ENCODE measurements at regions not wholly inside any gene's neighbourhood (a gene's known extent, or its start where the extent isn't known, plus 50 kb on each side); places are given as distances from the start of the nearest gene placed in this dataset.

GRCh38 chr1:191260056-191260455, 782.4 kb upstream of the BRINP3 start:
- H3K4me3 Mint-ChIP-seq: no peak overlapping the region
- H3K27ac Mint-ChIP-seq (ENCODE audit: unreplicated experiment): no peak overlapping the region
- peaks cover 8% of the 10 kb centered on the region for H3K4me1 Mint-ChIP-seq
- TF ChIP-seq CTCF (conservative IDR thresholded peaks at IDR 0.05): no peak
- H3K9me3 Mint-ChIP-seq: peaks cover 7% of the 10 kb centered on the region
- DNase-seq (ENCODE audit: low read depth, low spot score): no peak
- peaks cover 5% of the 10 kb centered on the region for H3K36me3 Mint-ChIP-seq (ENCODE audit: low read depth)
- H3K27me3 Mint-ChIP-seq (ENCODE audit: low read depth): no peaks in the 10 kb centered on the region

- H3K9me3 Mint-ChIP-seq: peaks cover 4% of the 10 kb centered on the region
- DNase-seq (ENCODE audit: low read depth, low spot score): no peak
- H3K4me1 Mint-ChIP-seq: no peaks in the 10 kb centered on the region
- TF ChIP-seq CTCF (conservative IDR thresholded peaks at IDR 0.05): no peak
- H3K27me3 Mint-ChIP-seq (ENCODE audit: low read depth): no peaks in the 10 kb centered on the region
- no peak overlapping the region for H3K4me3 Mint-ChIP-seq
- H3K27ac Mint-ChIP-seq (ENCODE audit: unreplicated experiment): no peak overlapping the region
- no peaks in the 10 kb centered on the region for H3K36me3 Mint-ChIP-seq (ENCODE audit: low read depth)
Observed at GRCh38 chr1:191261111-191261510, 783.4 kb upstream of the BRINP3 start.

- peaks cover 9% of the 10 kb centered on the region for H3K9me3 Mint-ChIP-seq
- no peaks in the 10 kb centered on the region for H3K4me1 Mint-ChIP-seq
- peaks cover 2% of the 10 kb centered on the region for H3K36me3 Mint-ChIP-seq (ENCODE audit: low read depth)
- H3K4me3 Mint-ChIP-seq: no peak overlapping the region
- no peak overlapping the region for H3K27ac Mint-ChIP-seq (ENCODE audit: unreplicated experiment)
- no peaks in the 10 kb centered on the region for H3K27me3 Mint-ChIP-seq (ENCODE audit: low read depth)
- DNase-seq (ENCODE audit: low read depth, low spot score): no peak
- no peak for TF ChIP-seq CTCF (conservative IDR thresholded peaks at IDR 0.05)
Observed at GRCh38 chr1:191279266-191279800, 801.7 kb upstream of the BRINP3 start.

GRCh38 chr1:191284175-191284574, 806.5 kb upstream of the BRINP3 start:
- TF ChIP-seq CTCF (conservative IDR thresholded peaks at IDR 0.05): no peak
- no peak overlapping the region for H3K27ac Mint-ChIP-seq (ENCODE audit: unreplicated experiment)
- peaks cover 2% of the 10 kb centered on the region for H3K36me3 Mint-ChIP-seq (ENCODE audit: low read depth)
- H3K4me3 Mint-ChIP-seq: no peak overlapping the region
- H3K4me1 Mint-ChIP-seq: no peaks in the 10 kb centered on the region
- no peaks in the 10 kb centered on the region for H3K27me3 Mint-ChIP-seq (ENCODE audit: low read depth)
- DNase-seq (ENCODE audit: low read depth, low spot score): no peak
- H3K9me3 Mint-ChIP-seq: peaks cover 9% of the 10 kb centered on the region

GRCh38 chr1:191290441-191290840, 812.8 kb upstream of the BRINP3 start:
- no peak for DNase-seq (ENCODE audit: low read depth, low spot score)
- Mint-ChIP-seq H3K4me3 (no peak overlapping the region), H3K36me3 (ENCODE audit: low read depth) (no peaks in the 10 kb centered on the region), H3K27me3 (ENCODE audit: low read depth) (no peaks in the 10 kb centered on the region), H3K9me3 (peaks cover 2% of the 10 kb centered on the region), H3K27ac (ENCODE audit: unreplicated experiment) (no peak overlapping the region), H3K4me1 (no peaks in the 10 kb centered on the region)
- no peak for TF ChIP-seq CTCF (conservative IDR thresholded peaks at IDR 0.05)

GRCh38 chr1:191305370-191305769, 827.7 kb upstream of the BRINP3 start:
- Mint-ChIP-seq H3K4me1 (no peaks in the 10 kb centered on the region), H3K27ac (ENCODE audit: unreplicated experiment) (no peak overlapping the region), H3K4me3 (no peak overlapping the region), H3K9me3 (peaks cover 10% of the 10 kb centered on the region), H3K36me3 (ENCODE audit: low read depth) (no peaks in the 10 kb centered on the region), H3K27me3 (ENCODE audit: low read depth) (no peaks in the 10 kb centered on the region)
- TF ChIP-seq CTCF (conservative IDR thresholded peaks at IDR 0.05): no peak
- no peak for DNase-seq (ENCODE audit: low read depth, low spot score)

Measured in neural crest cell (in vitro differentiated cells).